ENCODE measurements at regions not wholly inside any gene's neighbourhood (a gene's known extent, or its start where the extent isn't known, plus 50 kb on each side); places are given as distances from the start of the nearest gene placed in this dataset.

DNA sequence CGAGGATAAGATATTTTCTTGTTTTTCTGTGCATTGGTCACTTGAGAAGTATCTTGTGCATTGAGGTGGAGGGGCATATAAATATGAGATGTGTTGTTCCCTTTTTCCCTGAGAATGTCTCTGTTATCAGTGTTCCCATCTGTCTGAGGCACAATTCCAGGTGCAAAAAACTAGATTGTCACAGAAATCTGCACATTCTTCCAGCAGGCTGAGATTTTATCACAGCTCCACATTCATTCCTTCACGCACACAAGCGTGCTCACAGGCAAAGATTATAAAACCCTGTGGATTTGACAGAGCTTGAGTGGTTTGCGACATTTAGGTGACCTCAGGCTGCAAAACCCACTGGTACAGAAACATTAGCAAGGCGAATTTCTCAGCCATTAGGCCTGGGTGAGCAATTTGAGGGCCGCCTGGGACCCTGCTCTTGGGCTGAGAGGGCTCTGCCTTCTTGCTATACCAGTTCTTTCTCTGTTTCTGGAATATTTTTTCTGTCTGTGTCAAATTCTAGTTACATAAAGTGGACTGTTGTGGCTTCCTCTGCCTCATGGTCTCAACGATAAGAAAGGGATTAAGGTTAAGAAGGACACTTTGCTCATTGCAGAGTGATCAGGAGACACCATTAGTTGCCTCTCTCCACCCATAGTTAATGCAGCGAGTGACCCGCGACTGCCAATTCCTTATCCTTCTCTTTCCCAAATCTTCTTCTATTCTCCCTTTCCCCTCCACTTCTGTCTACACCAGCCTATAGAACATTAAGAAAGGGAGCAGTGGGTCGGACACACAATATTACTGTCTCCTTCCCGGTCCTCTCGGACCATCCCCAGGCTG lies 86.7 kb upstream of the C1QTNF7 start:
- H3K9me3 ChIP-seq (ENCODE audit: control insufficient read depth in 5 of 5, low read length in 5 of 5) = no peaks in the 10 kb centered on the region
- peak overlapping the region; percentile 38 to 60 (median 45) for H3K4me3 ChIP-seq (ENCODE audit: low read depth in 1 of 5, low read length in 5 of 5)
- H3K36me3 ChIP-seq (ENCODE audit: control insufficient read depth in 5 of 5, insufficient read depth in 5 of 5, low read length in 5 of 5) = no peaks in the 10 kb centered on the region
- peak overlapping the region in 2 of 5 donors; percentile 22 to 35 for H3K9ac ChIP-seq (ENCODE audit: low read length in 5 of 5)
- H3K4me1 ChIP-seq (ENCODE audit: control insufficient read depth in 5 of 5, insufficient read depth in 5 of 5, low read length in 5 of 5) = peaks cover 0 to 30% (median 7%) of the 10 kb centered on the region in 5 donors
- H3K27ac ChIP-seq (ENCODE audit: low read depth, low read length) = peak overlapping the region; percentile 70
- no peaks in the 10 kb centered on the region for H3K27me3 ChIP-seq (ENCODE audit: control insufficient read depth in 5 of 5, insufficient read depth in 4 of 5, low read length in 5 of 5)

DNA sequence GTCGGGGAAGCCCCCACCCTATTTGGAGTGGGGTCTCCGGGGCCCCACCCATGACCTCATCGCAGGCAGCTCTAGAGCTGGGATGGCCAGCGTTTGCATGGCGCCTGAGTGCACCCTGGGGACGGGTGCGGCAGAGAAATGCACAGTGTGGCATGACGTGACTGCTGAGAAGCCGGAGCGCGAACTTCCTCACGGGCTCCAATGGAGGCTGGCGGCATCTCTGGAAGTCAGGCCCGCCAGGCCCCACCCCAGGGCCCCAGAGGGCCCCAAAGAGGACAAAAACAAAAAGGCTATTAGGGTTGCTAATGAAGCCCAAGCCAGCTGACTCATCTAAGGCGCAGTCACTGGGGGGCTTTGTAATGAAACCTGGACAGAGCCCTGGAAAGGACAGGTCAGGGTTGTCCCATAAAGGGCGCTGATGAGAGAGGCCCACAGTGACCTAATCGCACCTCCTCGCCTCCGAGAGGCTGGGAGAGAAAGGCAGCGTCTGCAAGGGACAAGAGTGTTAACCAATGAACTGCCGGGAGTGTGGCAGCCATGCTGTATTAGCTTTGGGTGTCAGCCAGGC lies 86.0 kb upstream of the C1QTNF7 start:
- Histone ChIP-seq H3K9me3 (ENCODE audit: control insufficient read depth in 5 of 5, low read length in 5 of 5) (no peaks in the 10 kb centered on the region), H3K27ac (ENCODE audit: low read depth, low read length) (peak overlapping the region; percentile 70), H3K9ac (ENCODE audit: low read length in 5 of 5) (peak overlapping the region in 1 of 5 donors; percentile 35), H3K27me3 (ENCODE audit: control insufficient read depth in 5 of 5, insufficient read depth in 4 of 5, low read length in 5 of 5) (no peaks in the 10 kb centered on the region), H3K4me3 (ENCODE audit: low read depth in 1 of 5, low read length in 5 of 5) (peak overlapping the region; percentile 38 to 60 (median 45)), H3K36me3 (ENCODE audit: control insufficient read depth in 5 of 5, insufficient read depth in 5 of 5, low read length in 5 of 5) (no peaks in the 10 kb centered on the region), H3K4me1 (ENCODE audit: control insufficient read depth in 5 of 5, insufficient read depth in 5 of 5, low read length in 5 of 5) (peaks cover 0 to 30% (median 7%) of the 10 kb centered on the region in 5 donors)

DNA sequence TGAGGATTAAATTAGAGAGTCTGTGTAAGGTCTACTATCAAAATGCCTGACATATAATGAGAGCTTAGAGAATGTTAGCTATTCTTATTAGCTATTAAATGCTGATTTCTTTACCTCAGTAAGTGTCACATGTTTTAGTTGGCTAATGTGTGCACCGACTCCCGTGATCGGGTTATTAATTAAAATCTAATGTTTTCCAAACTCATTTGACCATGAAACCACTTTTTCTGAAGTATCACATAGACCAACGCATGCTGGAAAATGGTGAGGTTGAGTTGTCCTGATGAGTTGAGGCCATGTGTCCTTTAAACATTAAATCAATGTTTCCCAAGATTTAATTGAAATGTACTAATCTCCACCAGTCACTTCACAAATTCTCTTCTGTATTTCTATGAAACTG lies 84.8 kb upstream of the C1QTNF7 start:
- no peak overlapping the region for H3K9ac ChIP-seq (ENCODE audit: low read length in 5 of 5)
- H3K9me3 ChIP-seq (ENCODE audit: control insufficient read depth in 5 of 5, low read length in 5 of 5) = no peaks in the 10 kb centered on the region
- no peak overlapping the region for H3K4me3 ChIP-seq (ENCODE audit: low read depth in 1 of 5, low read length in 5 of 5)
- no peaks in the 10 kb centered on the region for H3K27me3 ChIP-seq (ENCODE audit: control insufficient read depth in 5 of 5, insufficient read depth in 4 of 5, low read length in 5 of 5)
- peaks cover 0 to 30% (median 7%) of the 10 kb centered on the region in 5 donors for H3K4me1 ChIP-seq (ENCODE audit: control insufficient read depth in 5 of 5, insufficient read depth in 5 of 5, low read length in 5 of 5)
- peak overlapping the region; percentile 0 for H3K27ac ChIP-seq (ENCODE audit: low read depth, low read length)
- no peaks in the 10 kb centered on the region for H3K36me3 ChIP-seq (ENCODE audit: control insufficient read depth in 5 of 5, insufficient read depth in 5 of 5, low read length in 5 of 5)

DNA sequence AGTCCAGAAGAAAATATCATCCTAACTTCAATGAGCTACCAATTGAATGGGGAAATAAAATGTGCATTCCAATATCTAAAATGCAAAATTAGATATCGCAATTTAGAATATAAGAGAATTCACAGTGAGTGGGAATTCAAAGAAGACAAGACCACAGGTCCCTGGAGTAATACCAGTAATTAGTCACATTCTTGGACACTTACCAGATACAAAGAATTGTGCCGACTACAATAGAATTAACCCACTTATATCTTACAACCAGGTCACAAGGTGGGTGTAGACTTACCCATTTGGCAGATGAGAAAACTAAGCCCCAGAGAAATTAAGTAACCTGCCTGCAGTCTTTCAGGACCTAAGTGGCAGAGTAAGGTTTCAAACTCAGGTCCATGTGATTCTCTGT lies 84.3 kb upstream of the C1QTNF7 start:
- H3K9ac ChIP-seq (ENCODE audit: low read length in 5 of 5) = no peak overlapping the region
- H3K4me3 ChIP-seq (ENCODE audit: low read depth in 1 of 5, low read length in 5 of 5) = no peak overlapping the region
- H3K27me3 ChIP-seq (ENCODE audit: control insufficient read depth in 5 of 5, insufficient read depth in 4 of 5, low read length in 5 of 5) = no peaks in the 10 kb centered on the region
- H3K36me3 ChIP-seq (ENCODE audit: control insufficient read depth in 5 of 5, insufficient read depth in 5 of 5, low read length in 5 of 5) = no peaks in the 10 kb centered on the region
- no peaks in the 10 kb centered on the region for H3K9me3 ChIP-seq (ENCODE audit: control insufficient read depth in 5 of 5, low read length in 5 of 5)
- peak overlapping the region; percentile 0 for H3K27ac ChIP-seq (ENCODE audit: low read depth, low read length)
- H3K4me1 ChIP-seq (ENCODE audit: control insufficient read depth in 5 of 5, insufficient read depth in 5 of 5, low read length in 5 of 5) = peaks cover 0 to 30% (median 7%) of the 10 kb centered on the region in 5 donors

DNA sequence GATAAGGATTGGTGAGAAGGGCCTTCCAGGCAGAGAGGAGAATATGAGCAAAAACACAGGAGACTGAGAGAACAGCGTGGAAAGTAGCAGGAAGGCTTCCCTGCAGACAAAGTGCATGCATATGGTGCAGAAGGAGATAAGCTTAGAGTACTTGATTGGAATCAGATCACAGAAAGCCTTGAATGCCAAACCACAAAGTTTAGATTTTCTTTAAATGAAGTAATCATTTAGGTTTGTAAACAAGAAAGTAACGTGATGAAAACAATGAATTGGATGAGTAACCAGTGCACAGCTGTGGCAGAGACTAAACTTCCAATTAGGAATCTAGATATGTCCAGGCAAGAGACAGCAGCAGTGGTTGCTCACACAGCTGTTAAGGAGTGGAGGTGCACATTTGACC lies 83.8 kb upstream of the C1QTNF7 start:
- H3K27ac ChIP-seq (ENCODE audit: low read depth, low read length) = peak overlapping the region; percentile 0
- peaks cover 0 to 30% (median 7%) of the 10 kb centered on the region in 5 donors for H3K4me1 ChIP-seq (ENCODE audit: control insufficient read depth in 5 of 5, insufficient read depth in 5 of 5, low read length in 5 of 5)
- H3K9me3 ChIP-seq (ENCODE audit: control insufficient read depth in 5 of 5, low read length in 5 of 5) = no peaks in the 10 kb centered on the region
- H3K36me3 ChIP-seq (ENCODE audit: control insufficient read depth in 5 of 5, insufficient read depth in 5 of 5, low read length in 5 of 5) = no peaks in the 10 kb centered on the region
- no peak overlapping the region for H3K4me3 ChIP-seq (ENCODE audit: low read depth in 1 of 5, low read length in 5 of 5)
- no peaks in the 10 kb centered on the region for H3K27me3 ChIP-seq (ENCODE audit: control insufficient read depth in 5 of 5, insufficient read depth in 4 of 5, low read length in 5 of 5)
- no peak overlapping the region for H3K9ac ChIP-seq (ENCODE audit: low read length in 5 of 5)

DNA sequence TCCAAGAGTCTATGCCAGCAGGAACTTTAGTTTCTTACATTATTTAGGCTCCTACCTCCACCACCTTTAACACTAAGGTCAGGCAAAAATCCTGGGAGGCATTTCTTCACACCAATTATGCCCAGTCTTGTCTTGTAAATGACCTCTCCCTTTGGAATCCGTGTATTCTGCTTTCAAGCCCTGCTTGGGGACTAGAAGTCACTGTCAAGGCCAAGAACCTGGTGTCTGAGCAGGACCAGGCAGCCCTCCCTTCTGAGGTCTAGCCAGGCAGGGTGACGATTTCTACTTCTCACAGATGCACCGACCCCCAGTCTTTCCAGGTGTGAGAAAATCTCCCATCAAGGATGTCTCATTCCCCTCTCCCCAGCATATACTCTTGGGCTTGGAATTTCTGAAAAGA lies 82.7 kb upstream of the C1QTNF7 start:
- Histone ChIP-seq H3K9ac (ENCODE audit: low read length in 5 of 5) (no peak overlapping the region), H3K27me3 (ENCODE audit: control insufficient read depth in 5 of 5, insufficient read depth in 4 of 5, low read length in 5 of 5) (no peaks in the 10 kb centered on the region), H3K27ac (ENCODE audit: low read depth, low read length) (no peak overlapping the region), H3K9me3 (ENCODE audit: control insufficient read depth in 5 of 5, low read length in 5 of 5) (no peaks in the 10 kb centered on the region), H3K36me3 (ENCODE audit: control insufficient read depth in 5 of 5, insufficient read depth in 5 of 5, low read length in 5 of 5) (no peaks in the 10 kb centered on the region), H3K4me1 (ENCODE audit: control insufficient read depth in 5 of 5, insufficient read depth in 5 of 5, low read length in 5 of 5) (peaks cover 0 to 33% (median 7%) of the 10 kb centered on the region in 5 donors), H3K4me3 (ENCODE audit: low read depth in 1 of 5, low read length in 5 of 5) (no peak overlapping the region)

DNA sequence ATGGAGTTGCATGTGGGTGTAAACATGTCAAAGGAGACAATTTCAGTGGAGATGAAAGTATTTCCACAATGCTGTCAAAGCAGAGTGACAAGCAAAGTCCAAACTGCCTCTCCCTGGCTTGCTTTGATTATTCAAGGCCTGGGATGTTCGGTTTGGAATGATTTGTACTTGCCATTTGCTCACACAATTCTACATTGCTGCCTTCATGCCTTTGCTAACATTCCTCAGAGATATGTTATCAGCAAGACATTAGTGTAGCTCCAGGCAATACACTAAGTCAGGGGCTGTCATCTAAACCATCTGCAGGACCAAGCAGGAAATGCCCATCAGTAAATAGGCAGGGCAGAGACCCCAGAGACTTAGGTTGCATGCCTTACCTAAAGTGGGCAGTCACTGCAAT lies 79.6 kb upstream of the C1QTNF7 start:
- Histone ChIP-seq H3K27ac (ENCODE audit: low read depth, low read length) (no peak overlapping the region), H3K9me3 (ENCODE audit: control insufficient read depth in 5 of 5, low read length in 5 of 5) (no peaks in the 10 kb centered on the region), H3K27me3 (ENCODE audit: control insufficient read depth in 5 of 5, insufficient read depth in 4 of 5, low read length in 5 of 5) (no peaks in the 10 kb centered on the region), H3K36me3 (ENCODE audit: control insufficient read depth in 5 of 5, insufficient read depth in 5 of 5, low read length in 5 of 5) (no peaks in the 10 kb centered on the region), H3K4me3 (ENCODE audit: low read depth in 1 of 5, low read length in 5 of 5) (no peak overlapping the region), H3K9ac (ENCODE audit: low read length in 5 of 5) (no peak overlapping the region), H3K4me1 (ENCODE audit: control insufficient read depth in 5 of 5, insufficient read depth in 5 of 5, low read length in 5 of 5) (peaks cover 0 to 14% (median 0%) of the 10 kb centered on the region in 5 donors)

DNA sequence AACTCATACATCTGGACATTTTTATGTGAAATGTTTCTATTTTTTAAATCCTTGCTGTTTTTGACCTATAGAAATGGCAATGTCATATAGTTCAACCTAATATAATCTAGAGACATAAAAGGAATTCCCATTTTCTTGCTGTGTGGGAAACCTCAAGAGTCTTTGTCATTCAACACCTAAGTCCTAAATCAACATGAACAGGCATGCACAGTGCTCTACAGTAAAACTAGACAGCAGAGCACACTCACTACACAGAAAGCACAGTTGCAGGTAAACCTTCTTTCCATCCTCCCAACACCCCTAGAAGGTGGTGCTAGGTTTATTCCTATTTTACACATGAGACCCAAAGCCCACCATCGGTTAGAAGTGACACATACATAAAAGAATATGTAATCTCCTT lies 79.1 kb upstream of the C1QTNF7 start:
- Histone ChIP-seq H3K4me3 (ENCODE audit: low read depth in 1 of 5, low read length in 5 of 5) (no peak overlapping the region), H3K27ac (ENCODE audit: low read depth, low read length) (no peak overlapping the region), H3K4me1 (ENCODE audit: control insufficient read depth in 5 of 5, insufficient read depth in 5 of 5, low read length in 5 of 5) (peaks cover 0 to 14% (median 0%) of the 10 kb centered on the region in 5 donors), H3K9ac (ENCODE audit: low read length in 5 of 5) (no peak overlapping the region), H3K27me3 (ENCODE audit: control insufficient read depth in 5 of 5, insufficient read depth in 4 of 5, low read length in 5 of 5) (no peaks in the 10 kb centered on the region), H3K9me3 (ENCODE audit: control insufficient read depth in 5 of 5, low read length in 5 of 5) (no peaks in the 10 kb centered on the region), H3K36me3 (ENCODE audit: control insufficient read depth in 5 of 5, insufficient read depth in 5 of 5, low read length in 5 of 5) (no peaks in the 10 kb centered on the region)

DNA sequence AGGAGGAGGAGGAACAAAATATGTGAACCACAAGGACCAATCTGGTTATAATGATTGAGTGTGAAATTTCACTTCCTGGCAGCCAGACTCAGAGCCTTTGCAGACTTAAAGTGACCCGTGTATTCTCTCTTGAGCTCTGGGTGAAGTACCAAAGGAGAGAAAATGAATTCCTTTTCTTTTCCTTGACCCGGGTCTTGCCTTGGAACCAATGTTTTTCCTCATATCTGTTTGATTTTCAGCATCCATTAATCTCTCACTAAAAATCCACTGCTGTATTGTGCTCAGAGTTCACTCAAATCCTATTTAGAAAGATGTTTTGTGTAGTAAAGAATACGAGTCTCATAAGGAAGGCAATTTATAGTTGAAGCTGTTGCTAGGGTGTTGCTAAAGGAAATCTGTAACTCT lies 78.3 kb upstream of the C1QTNF7 start:
- H3K9me3 ChIP-seq (ENCODE audit: control insufficient read depth in 5 of 5, low read length in 5 of 5) = no peaks in the 10 kb centered on the region
- H3K9ac ChIP-seq (ENCODE audit: low read length in 5 of 5) = no peak overlapping the region
- no peak overlapping the region for H3K4me3 ChIP-seq (ENCODE audit: low read depth in 1 of 5, low read length in 5 of 5)
- H3K36me3 ChIP-seq (ENCODE audit: control insufficient read depth in 5 of 5, insufficient read depth in 5 of 5, low read length in 5 of 5) = no peaks in the 10 kb centered on the region
- H3K27me3 ChIP-seq (ENCODE audit: control insufficient read depth in 5 of 5, insufficient read depth in 4 of 5, low read length in 5 of 5) = no peaks in the 10 kb centered on the region
- no peak overlapping the region for H3K27ac ChIP-seq (ENCODE audit: low read depth, low read length)
- peaks cover 0 to 6% (median 0%) of the 10 kb centered on the region in 5 donors for H3K4me1 ChIP-seq (ENCODE audit: control insufficient read depth in 5 of 5, insufficient read depth in 5 of 5, low read length in 5 of 5)

DNA sequence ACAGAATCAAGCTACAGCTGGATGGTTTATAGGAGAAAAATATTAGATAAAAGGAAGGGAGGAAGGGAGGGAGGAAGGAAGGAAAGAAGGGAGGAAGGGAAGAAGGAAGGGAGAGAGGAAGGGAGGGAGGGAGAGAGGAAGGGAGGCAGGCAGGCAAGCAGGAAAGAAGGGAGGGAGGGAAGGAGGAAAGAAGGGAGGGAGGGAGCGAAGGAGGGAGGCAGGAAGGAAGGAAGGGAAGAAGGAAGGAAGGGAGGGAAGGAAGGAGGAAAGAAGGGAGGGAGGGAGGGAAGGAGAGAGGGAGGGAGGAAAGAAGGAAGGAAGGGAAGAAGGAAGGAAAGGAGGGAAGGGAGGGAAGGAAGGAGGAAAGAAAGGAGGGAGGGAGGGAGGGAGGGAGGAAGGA lies 77.9 kb upstream of the C1QTNF7 start:
- no peak overlapping the region for H3K4me3 ChIP-seq (ENCODE audit: low read depth in 1 of 5, low read length in 5 of 5)
- no peak overlapping the region for H3K27ac ChIP-seq (ENCODE audit: low read depth, low read length)
- H3K27me3 ChIP-seq (ENCODE audit: control insufficient read depth in 5 of 5, insufficient read depth in 4 of 5, low read length in 5 of 5) = no peaks in the 10 kb centered on the region
- no peak overlapping the region for H3K9ac ChIP-seq (ENCODE audit: low read length in 5 of 5)
- no peaks in the 10 kb centered on the region for H3K36me3 ChIP-seq (ENCODE audit: control insufficient read depth in 5 of 5, insufficient read depth in 5 of 5, low read length in 5 of 5)
- H3K9me3 ChIP-seq (ENCODE audit: control insufficient read depth in 5 of 5, low read length in 5 of 5) = no peaks in the 10 kb centered on the region
- H3K4me1 ChIP-seq (ENCODE audit: control insufficient read depth in 5 of 5, insufficient read depth in 5 of 5, low read length in 5 of 5) = peaks cover 0 to 5% (median 0%) of the 10 kb centered on the region in 5 donors
